ENCODE measurements at regions not wholly inside any gene's neighbourhood (a gene's known extent, or its start where the extent isn't known, plus 50 kb on each side); places are given as distances from the start of the nearest gene placed in this dataset.
"Not testable (repeated sequence)": the region's sequence is repeated elsewhere in the genome, so short reads cannot be mapped to it uniquely, and the experiment has no call there.

- no peak for DNase-seq (ENCODE audit: low spot score)
These were observed 272.9 kb downstream of the KLHL13 start for GRCh38 chrX:117843749-117844148.

GRCh38 chrX:117840645-117841044 lies 276.0 kb downstream of the KLHL13 start:
- no peak for DNase-seq (ENCODE audit: low spot score)

- peak; percentile 14 for DNase-seq (ENCODE audit: low spot score)
These were observed 277.1 kb downstream of the KLHL13 start for GRCh38 chrX:117839544-117839943.

GRCh38 chrX:117838581-117839331 lies 277.9 kb downstream of the KLHL13 start:
- DNase-seq (ENCODE audit: low spot score), result no peak

GRCh38 chrX:117835034-117835433 lies 281.6 kb downstream of the KLHL13 start:
- no peak for DNase-seq (ENCODE audit: low spot score)

- no peak for DNase-seq (ENCODE audit: low spot score)
These were observed 282.5 kb downstream of the KLHL13 start for GRCh38 chrX:117834076-117834475.

GRCh38 chrX:117821472-117821871 lies 295.1 kb downstream of the KLHL13 start:
- not testable (repeated sequence) for DNase-seq (ENCODE audit: low spot score)

GRCh38 chrX:117808426-117808825 lies 308.2 kb downstream of the KLHL13 start:
- DNase-seq (ENCODE audit: low spot score), result no peak

- no peak for DNase-seq (ENCODE audit: low spot score)
These were observed 313.1 kb downstream of the KLHL13 start for GRCh38 chrX:117803463-117803862.

- no peak for DNase-seq (ENCODE audit: low spot score)
These were observed 328.3 kb downstream of the KLHL13 start for GRCh38 chrX:117788339-117788738.

GRCh38 chrX:117771384-117771783 lies 345.2 kb downstream of the KLHL13 start:
- no peak for DNase-seq (ENCODE audit: low spot score)

GRCh38 chrX:117768861-117769604 lies 347.6 kb downstream of the KLHL13 start:
- DNase-seq (ENCODE audit: low spot score), result no peak

GRCh38 chrX:117765211-117765610 lies 351.4 kb downstream of the KLHL13 start:
- no peak for DNase-seq (ENCODE audit: low spot score)

- DNase-seq (ENCODE audit: low spot score), result no peak
These were observed 363.9 kb downstream of the KLHL13 start for GRCh38 chrX:117752745-117753144.

- DNase-seq (ENCODE audit: low spot score), result no peak
These were observed 365.5 kb downstream of the KLHL13 start for GRCh38 chrX:117751155-117751554.

GRCh38 chrX:117744958-117745357 lies 371.7 kb downstream of the KLHL13 start:
- no peak for DNase-seq (ENCODE audit: low spot score)

GRCh38 chrX:117743469-117744251 lies 372.9 kb downstream of the KLHL13 start:
- peak; percentile 4 for DNase-seq (ENCODE audit: low spot score)

GRCh38 chrX:117713411-117713810 lies 403.2 kb downstream of the KLHL13 start:
- DNase-seq (ENCODE audit: low spot score), result no peak

- DNase-seq (ENCODE audit: low spot score), result no peak
These were observed 404.8 kb downstream of the KLHL13 start for GRCh38 chrX:117711782-117712181.

GRCh38 chrX:117707948-117708743 lies 408.5 kb downstream of the KLHL13 start:
- DNase-seq (ENCODE audit: low spot score), result no peak

GRCh38 chrX:117701050-117701449 lies 415.6 kb downstream of the KLHL13 start:
- no peak for DNase-seq (ENCODE audit: low spot score)

GRCh38 chrX:117689956-117690355 lies 426.7 kb downstream of the KLHL13 start:
- no peak for DNase-seq (ENCODE audit: low spot score)

Data from NAMALWA (cell line).